SK-N-SH (cell line): ENCODE measurements at regions not wholly inside any gene's neighbourhood (a gene's known extent, or its start where the extent isn't known, plus 50 kb on each side); places are given as distances from the start of the nearest gene placed in this dataset.

Experiments used
- CTCF ChIA-PET: fragments of 300-600, 350-600 bp; formaldehyde crosslinking; extraction: SDS; loops from one replicate; lab custom pipeline; 2021; lab: Yijun Ruan, JAX
- POLR2A ChIA-PET: fragments of 350-600 bp; sonication (Branson Sonifier 250); formaldehyde crosslinking; extraction: SDS; loops from one replicate; lab custom pipeline; 2020; ENCODE audit warnings: antibody characterized with exemption, inconsistent platforms; lab: Yijun Ruan, JAX
- DNase-seq: peaks from one replicate; pipeline ENCODE4 v3.0.0; 2012
- H2AFZ ChIP-seq: fragments of 200-600 bp; sonication (generic); 2 replicates; pipeline ENCODE4 v1.8.1; 2016; ENCODE audit warnings: antibody characterized with exemption, mild to moderate bottlenecking, low read depth
- H3F3A ChIP-seq: fragments of 200-600 bp; sonication (generic); replicated peaks from 2 replicates; pipeline ENCODE3; 2016; ENCODE audit warnings: antibody characterized with exemption, mild to moderate bottlenecking; ENCODE audit not compliant: insufficient read depth
- H3K27ac ChIP-seq, 2 experiments: fragments of 200-500 bp in 1 of 2; fragments of 200-600 bp in 1 of 2; sonication (Bioruptor generic) in 1 of 2; sonication (generic), shearing (Covaris generic) in 1 of 2; 2 replicates each; pipeline versions ENCODE4 v1.5.1 to v1.6.1; 2014 to 2016; ENCODE audit warnings: low read depth in 2 of 2, inconsistent platforms in 1 of 2, low read length in 1 of 2, mild to moderate bottlenecking in 1 of 2, mixed read lengths in 1 of 2
- H3K27me3 ChIP-seq: fragments of 200-600 bp; sonication (generic), shearing (Covaris generic); 2 replicates; pipeline ENCODE4 v1.6.1; 2016; ENCODE audit warnings: mixed run types; ENCODE audit not compliant: insufficient read depth
- H3K36me3 ChIP-seq, 2 experiments: fragments of 200-500 bp in 1 of 2; fragments of 200-600 bp in 1 of 2; sonication (Bioruptor generic) in 1 of 2; sonication (generic) in 1 of 2; replicated peaks in 1 of 2; 2 replicates each; pipeline versions ENCODE3 to v1.5.1; 2014 to 2016; ENCODE audit warnings: low read length in 1 of 2, mild to moderate bottlenecking in 1 of 2; ENCODE audit not compliant: insufficient read depth in 2 of 2, control insufficient read depth in 1 of 2
- H3K4me1 ChIP-seq, 2 experiments: fragments of 200-500 bp in 1 of 2; fragments of 200-600 bp in 1 of 2; sonication (Bioruptor generic) in 1 of 2; sonication (generic), shearing (Covaris generic) in 1 of 2; 2 replicates each; pipeline versions ENCODE4 v1.5.1 to v1.6.1; 2014 to 2016; ENCODE audit warnings: low read depth in 1 of 2, low read length in 1 of 2, mixed run types in 1 of 2; ENCODE audit not compliant: insufficient read depth in 2 of 2, control insufficient read depth in 1 of 2
- H3K4me2 ChIP-seq: fragments of 200-600 bp; sonication (generic), shearing (Covaris generic); 2 replicates; pipeline ENCODE4 v1.6.1; 2017; ENCODE audit warnings: mixed run types
- H3K4me3 ChIP-seq, 2 experiments: fragments of 200-500 bp in 1 of 2; fragments of 200-600 bp in 1 of 2; sonication (Bioruptor generic) in 1 of 2; sonication (generic), shearing (Covaris generic) in 1 of 2; 2 replicates each; pipeline versions ENCODE4 v1.5.1 to v1.8.1; 2014 to 2016; ENCODE audit warnings: low read depth in 2 of 2, inconsistent platforms in 1 of 2, low read length in 1 of 2, mild to moderate bottlenecking in 1 of 2, mixed read lengths in 1 of 2, moderate library complexity in 1 of 2
- H3K79me2 ChIP-seq: fragments of 200-600 bp; sonication (generic); 2 replicates; pipeline ENCODE4 v1.8.1; 2017; ENCODE audit warnings: mild to moderate bottlenecking; ENCODE audit not compliant: insufficient read depth
- H3K9ac ChIP-seq: fragments of 200-600 bp; sonication (generic); 2 replicates; pipeline ENCODE4 v1.6.1; 2017; ENCODE audit warnings: mixed run types
- H3K9me2 ChIP-seq: fragments of 200-600 bp; sonication (generic); 2 replicates; pipeline ENCODE4 v1.6.1; 2017; ENCODE audit warnings: mixed run types
- H3K9me3 ChIP-seq: fragments of 200-600 bp; sonication (generic); 2 replicates; pipeline ENCODE4 v1.6.1; 2017; ENCODE audit warnings: mixed run types, mild to moderate bottlenecking, moderate library complexity
- H4K20me1 ChIP-seq: fragments of 200-600 bp; sonication (generic); 2 replicates; pipeline ENCODE4 v1.6.1; 2017; ENCODE audit warnings: mild to moderate bottlenecking, mixed run types; ENCODE audit not compliant: insufficient read depth
- CHD2 ChIP-seq: fragments of 150-350 bp; IDR thresholded peaks from 2 replicates; pipeline ENCODE4 v1.6.1; 2018; ENCODE audit warnings: low read length; ENCODE audit not compliant: partially characterized antibody
- ELF1 ChIP-seq: IDR thresholded peaks from 2 replicates; pipeline ENCODE4 v1.4.0; 2012
- EP300 ChIP-seq, 2 experiments: IDR thresholded peaks; 2 replicates each; pipeline versions ENCODE4 v1.4.0 to v1.6.1; 2012; ENCODE audit warnings: borderline replicate concordance in 1 of 2, low read depth in 1 of 2, low read length in 1 of 2
- EZH2phosphoT487 ChIP-seq: fragments of 200-600 bp; sonication (generic); IDR thresholded peaks from 2 replicates; pipeline ENCODE4 v1.6.1; 2017; ENCODE audit warnings: low read depth, mixed run types, mild to moderate bottlenecking, antibody characterized with exemption, moderate library complexity, borderline replicate concordance
- FOXJ3 ChIP-seq: sonication (generic); formaldehyde crosslinking; IDR thresholded peaks from 2 replicates; pipeline ENCODE4 v1.5.1; 2020; ENCODE audit warnings: mild to moderate bottlenecking, missing genetic modification reagents
- GABPA ChIP-seq: IDR thresholded peaks from 2 replicates; pipeline ENCODE4 v1.4.0; 2012; ENCODE audit warnings: low read depth, mild to moderate bottlenecking
- IRF3 ChIP-seq: fragments of 150-350 bp; IDR thresholded peaks from 2 replicates; pipeline ENCODE4 v1.6.1; 2016; ENCODE audit warnings: mild to moderate bottlenecking, low read depth, low read length
- MEF2A ChIP-seq: IDR thresholded peaks from 2 replicates; pipeline ENCODE4 v1.4.0; 2012; ENCODE audit warnings: low read depth, borderline replicate concordance
- NFIC ChIP-seq: IDR thresholded peaks from 2 replicates; pipeline ENCODE4 v1.4.0; 2012; ENCODE audit warnings: borderline replicate concordance
- POLR2AphosphoS5 ChIP-seq: IDR thresholded peaks from 2 replicates; pipeline ENCODE4 v1.6.1; 2012; ENCODE audit warnings: low read depth, low read length
- RAD21 ChIP-seq: IDR thresholded peaks from 2 replicates; pipeline ENCODE4 v1.6.1; 2012; ENCODE audit warnings: mild to moderate bottlenecking, low read length
- RCOR1 ChIP-seq: fragments of 150-350 bp; IDR thresholded peaks from 2 replicates; pipeline ENCODE4 v1.6.1; 2017; ENCODE audit warnings: antibody characterized with exemption, low read length
- RFX5 ChIP-seq: IDR thresholded peaks from 2 replicates; pipeline ENCODE4 v1.6.1; 2012; ENCODE audit warnings: mild to moderate bottlenecking, improper control_type of control experiment, low read length
- SIN3A ChIP-seq: IDR thresholded peaks from 2 replicates; pipeline ENCODE4 v1.6.1; 2012; ENCODE audit warnings: low read depth, mild to moderate bottlenecking, low read length, moderate library complexity, borderline replicate concordance
- TAF1 ChIP-seq: IDR thresholded peaks from 2 replicates; pipeline ENCODE4 v1.6.1; 2012; ENCODE audit warnings: low read depth, mild to moderate bottlenecking, low read length, moderate library complexity, borderline replicate concordance
- USF2 ChIP-seq: fragments of 150-350 bp; IDR thresholded peaks from 2 replicates; pipeline ENCODE4 v1.6.1; 2017; ENCODE audit warnings: antibody characterized with exemption, low read length, low read depth, borderline replicate concordance
- WGBS: methylation state at CpG from one replicate; pipeline ENCODE4 v1.1.6; 2017; ENCODE audit warnings: low lambda C conversion rate; 5-methylcytosine and 5-hydroxymethylcytosine counted together
- TF ChIP-seq, protein P1 (sequence below): fragments of 200-600 bp; sonication (generic); IDR thresholded peaks from 2 replicates; pipeline ENCODE4 v1.6.1; 2017; ENCODE audit warnings: antibody characterized with exemption, mild to moderate bottlenecking, moderate library complexity

DNA sequence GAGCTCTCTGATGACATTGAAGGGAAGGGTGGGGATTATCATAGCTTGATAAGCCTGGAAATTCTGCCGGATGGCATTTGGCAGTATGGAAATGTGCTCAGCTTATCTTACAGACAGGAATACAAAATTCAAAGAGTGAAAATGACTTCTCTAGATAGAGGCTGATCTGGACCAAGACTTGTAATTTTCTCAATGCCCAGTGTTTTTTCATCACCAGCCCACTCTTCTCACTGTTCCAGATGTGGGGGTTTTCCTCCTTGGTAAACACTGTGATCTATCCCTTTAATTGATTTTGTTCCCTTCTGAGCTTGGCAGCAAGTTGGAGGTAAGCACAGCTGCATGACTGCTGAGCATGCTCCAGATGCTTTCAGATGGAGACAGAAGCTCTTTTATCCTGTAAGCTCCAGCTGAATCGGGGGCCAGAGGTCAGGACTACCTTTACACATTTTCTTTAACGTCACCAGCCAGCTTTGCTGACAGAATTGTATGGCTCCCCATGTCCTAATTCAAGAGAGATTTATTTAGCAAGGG is 287.4 kb upstream of the TCF4 start:
- peaks cover 0 to 4% of the 10 kb centered on the region in 2 experiments; a peak in 2 of 4 replicates for H3K4me1 ChIP-seq
- no peaks in the 10 kb centered on the region for H3K27me3 ChIP-seq
- no peak overlapping the region for H3K4me3 ChIP-seq
- 68% methylated on average over 3 of the region's 3 CpGs for WGBS
- H3K4me2 ChIP-seq = no peak overlapping the region
- H3K27ac ChIP-seq = peak overlapping the region in 1 of 2 experiments; percentile 71; a peak in 2 of 4 replicates
- H3K9ac ChIP-seq = no peak overlapping the region
- no peaks in the 10 kb centered on the region for H3K9me2 ChIP-seq
- H3F3A ChIP-seq = peaks cover 2% of the 10 kb centered on the region
- H4K20me1 ChIP-seq = no peaks in the 10 kb centered on the region
- POLR2A ChIA-PET = no interaction called here
- peak; percentile 20 for DNase-seq
- CTCF ChIA-PET = interaction anchor here (0.7 to 1.6 kb wide), 2 partner anchors 170 to 701 kb away, joined by 3 read pairs; no protein-coding TSS in a partner anchor
- H2AFZ ChIP-seq = no peak overlapping the region
- H3K79me2 ChIP-seq = no peaks in the 10 kb centered on the region
- H3K36me3 ChIP-seq = no peaks in the 10 kb centered on the region
- TF ChIP-seq EP300 (IDR thresholded peaks at IDR 0.05; ENCODE audit: borderline replicate concordance in 1 of 2, low read depth in 1 of 2, low read length in 1 of 2) (no peak), FOXJ3 (CRISPR knock-in tag) (no peak), USF2 (no peak), CHD2 (no peak), RCOR1 (peak; percentile 7; the same call in 1 of the 2 replicates), RAD21 (peak; percentile 21; the same call in 1 of the 2 replicates)
- no peaks in the 10 kb centered on the region for H3K9me3 ChIP-seq

- CTCF ChIA-PET = no interaction called here
Measured at GRCh38 chr18:55869556-55870501, 281.8 kb upstream of the TCF4 start.

More at GRCh38 chr18:55869556-55870501, 281.8 kb upstream of the TCF4 start:
- no peak overlapping the region for H3K4me3 ChIP-seq
- no peaks in the 10 kb centered on the region for H3K9me2 ChIP-seq
- no peak overlapping the region for H3K9ac ChIP-seq
- DNase-seq = no peak
- no peak overlapping the region for H3K4me2 ChIP-seq
- no peaks in the 10 kb centered on the region for H3K9me3 ChIP-seq
- WGBS = 72% methylated on average over 7 of the region's 7 CpGs
- no peaks in the 10 kb centered on the region for H3K36me3 ChIP-seq
- H3K27me3 ChIP-seq = no peaks in the 10 kb centered on the region
- peaks cover 2 to 8% of the 10 kb centered on the region in 2 experiments; a peak in 3 of 4 replicates for H3K4me1 ChIP-seq
- TF ChIP-seq ELF1 = no peak
- TF ChIP-seq EZH2phosphoT487 = no peak
- no peak for TF ChIP-seq MEF2A
- no peak for TF ChIP-seq SIN3A
- TF ChIP-seq, protein P1, sequence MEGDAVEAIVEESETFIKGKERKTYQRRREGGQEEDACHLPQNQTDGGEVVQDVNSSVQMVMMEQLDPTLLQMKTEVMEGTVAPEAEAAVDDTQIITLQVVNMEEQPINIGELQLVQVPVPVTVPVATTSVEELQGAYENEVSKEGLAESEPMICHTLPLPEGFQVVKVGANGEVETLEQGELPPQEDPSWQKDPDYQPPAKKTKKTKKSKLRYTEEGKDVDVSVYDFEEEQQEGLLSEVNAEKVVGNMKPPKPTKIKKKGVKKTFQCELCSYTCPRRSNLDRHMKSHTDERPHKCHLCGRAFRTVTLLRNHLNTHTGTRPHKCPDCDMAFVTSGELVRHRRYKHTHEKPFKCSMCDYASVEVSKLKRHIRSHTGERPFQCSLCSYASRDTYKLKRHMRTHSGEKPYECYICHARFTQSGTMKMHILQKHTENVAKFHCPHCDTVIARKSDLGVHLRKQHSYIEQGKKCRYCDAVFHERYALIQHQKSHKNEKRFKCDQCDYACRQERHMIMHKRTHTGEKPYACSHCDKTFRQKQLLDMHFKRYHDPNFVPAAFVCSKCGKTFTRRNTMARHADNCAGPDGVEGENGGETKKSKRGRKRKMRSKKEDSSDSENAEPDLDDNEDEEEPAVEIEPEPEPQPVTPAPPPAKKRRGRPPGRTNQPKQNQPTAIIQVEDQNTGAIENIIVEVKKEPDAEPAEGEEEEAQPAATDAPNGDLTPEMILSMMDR = no peak
- no peak for TF ChIP-seq POLR2AphosphoS5
- TF ChIP-seq GABPA = no peak
- no peak for TF ChIP-seq CHD2
- TF ChIP-seq RCOR1 = no peak
- TF ChIP-seq EP300 (IDR thresholded peaks at IDR 0.05; ENCODE audit: borderline replicate concordance in 1 of 2, low read depth in 1 of 2, low read length in 1 of 2) = no peak
- no peak for TF ChIP-seq NFIC
- TF ChIP-seq RFX5 = no peak
- TF ChIP-seq TAF1 = no peak
- TF ChIP-seq RAD21 = no peak
- no peak for TF ChIP-seq IRF3
- no peaks in the 10 kb centered on the region for H4K20me1 ChIP-seq
- H3K79me2 ChIP-seq = no peaks in the 10 kb centered on the region
- peaks cover 10% of the 10 kb centered on the region for H3F3A ChIP-seq
- peak overlapping the region; percentile 5; the same call in 1 of the 2 replicates for H2AFZ ChIP-seq
- peak overlapping the region in 1 of 2 experiments; percentile 43; a peak in 2 of 4 replicates for H3K27ac ChIP-seq
- POLR2A ChIA-PET = no interaction called here
